Kidney (tissue), 13 donors: ENCODE measurements at regions not wholly inside any gene's neighbourhood (a gene's known extent, or its start where the extent isn't known, plus 50 kb on each side); places are given as distances from the start of the nearest gene placed in this dataset.

Source experiments
- DNase-seq, 5 donors: peaks; one replicate each; pipeline ENCODE4 v3.0.0-alpha.2; 2013 to 2020
- FAIRE-seq: peaks from 2 replicates; lab custom pipeline; 2012; peaks lifted over from hg19 to GRCh38; lab: Jason Lieb, UNC
- H3K27ac ChIP-seq, 2 donors: one replicate each; pipeline ENCODE4 v1.7.0; 2013; ENCODE audit warnings: low read depth in 2 of 2, low read length in 2 of 2, inconsistent platforms in 1 of 2
- H3K27me3 ChIP-seq: one replicate; pipeline ENCODE4 v1.7.1; 2013; ENCODE audit warnings: low read length, inconsistent platforms; ENCODE audit not compliant: control insufficient read depth, insufficient read depth
- H3K36me3 ChIP-seq, 3 donors: one replicate each; pipeline versions ENCODE4 v1.7.0 to v1.7.1; 2013; ENCODE audit warnings: low read length in 3 of 3, control low read depth in 1 of 3, inconsistent platforms in 1 of 3; ENCODE audit not compliant: insufficient read depth in 3 of 3, control insufficient read depth in 2 of 3
- H3K4me1 ChIP-seq, 3 donors: one replicate each; pipeline versions ENCODE4 v1.7.0 to v1.7.1; 2013; ENCODE audit warnings: low read length in 3 of 3, inconsistent platforms in 1 of 3, low read depth in 1 of 3; ENCODE audit not compliant: control insufficient read depth in 2 of 3, insufficient read depth in 2 of 3
- H3K4me3 ChIP-seq, 3 donors: one replicate each; pipeline versions ENCODE4 v1.7.0 to v1.8.1; 2013; ENCODE audit warnings: low read length in 3 of 3, control low read depth in 1 of 3, inconsistent platforms in 1 of 3
- H3K9ac ChIP-seq, 3 donors: one replicate each; pipeline versions ENCODE4 v1.7.0 to v1.7.1; 2013; ENCODE audit warnings: low read length in 3 of 3, control low read depth in 1 of 3, inconsistent platforms in 1 of 3
- H3K9me3 ChIP-seq, 3 donors: one replicate each; pipeline versions ENCODE4 v1.7.0 to v1.7.1; 2013; ENCODE audit warnings: low read length in 3 of 3, control low read depth in 1 of 3, inconsistent platforms in 1 of 3; ENCODE audit not compliant: control insufficient read depth in 2 of 3, insufficient read depth in 1 of 3
- CTCF ChIP-seq: IDR thresholded peaks from 3 replicates; pipeline ENCODE4 v1.5.1; 2012; ENCODE audit warnings: mild to moderate bottlenecking, moderate library complexity, borderline replicate concordance; ENCODE audit not compliant: insufficient read depth; ENCODE audit errors: extremely low read depth
- intact Hi-C: fragments of 100-400 bp; cut with DNase I; formaldehyde crosslinking; loops from one replicate; pipeline ENCODE4 v1.11.1; 2022
- donor health status: control.
- donor health status: control.
- donor health status: control.
- donor health status: control.
- donor health status: control.
- donor health status: DM: yes; HTN: yes; CAD: no.
- donor health status: Normal renal cell carcinoma (clear cell type).

DNA sequence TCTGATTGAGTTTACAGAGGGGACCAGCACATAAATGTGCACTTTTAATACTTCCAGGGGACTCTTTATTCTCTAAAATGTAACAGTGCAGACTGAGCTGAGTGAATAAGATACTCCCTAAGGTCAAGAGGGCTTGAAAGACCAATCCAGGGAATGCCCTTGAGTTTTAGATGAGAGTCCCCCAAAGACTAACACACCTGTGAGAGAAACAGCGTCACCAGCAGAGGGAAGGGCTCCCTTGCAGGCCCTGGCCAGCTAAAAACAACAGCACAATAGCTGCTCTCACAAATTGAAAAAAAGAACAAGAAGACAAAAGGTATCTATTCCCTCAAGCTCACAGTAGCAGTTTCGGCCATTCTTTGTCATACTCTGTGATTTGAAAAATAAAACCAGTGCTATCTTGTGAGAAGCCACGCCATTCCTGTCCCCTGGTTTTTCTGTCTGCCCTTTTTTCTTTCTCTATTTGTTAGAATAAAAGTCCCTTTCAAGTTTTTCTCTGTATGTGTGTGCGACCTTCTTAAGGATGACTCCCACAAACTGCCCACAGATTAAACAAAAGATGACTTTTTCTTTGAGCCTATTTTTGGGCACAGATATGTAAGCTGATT lies 230.4 kb upstream of the BMPER start:
- Histone ChIP-seq H3K36me3 (no peaks in the 10 kb centered on the region), H3K9ac (no peak overlapping the region), H3K4me3 (no peak overlapping the region), H3K27me3 (no peaks in the 10 kb centered on the region), H3K27ac (no peak overlapping the region), H3K9me3 (no peaks in the 10 kb centered on the region), H3K4me1 (peaks cover 0 to 4% (median 0%) of the 10 kb centered on the region in 3 donors)
- intact Hi-C loops = no loop called here
- DNase-seq = no peak
- no peak for FAIRE-seq
- no peak for TF ChIP-seq CTCF

- Histone ChIP-seq H3K4me3 (no peak overlapping the region), H3K9me3 (no peaks in the 10 kb centered on the region), H3K27ac (no peak overlapping the region), H3K4me1 (no peaks in the 10 kb centered on the region), H3K27me3 (no peaks in the 10 kb centered on the region), H3K9ac (no peak overlapping the region), H3K36me3 (no peaks in the 10 kb centered on the region)
- no peak for TF ChIP-seq CTCF
- no peak for DNase-seq
- intact Hi-C loops = no loop called here
- FAIRE-seq = no peak
These were observed 227.8 kb upstream of the BMPER start for GRCh38 chr7:33677556-33677955.

- DNase-seq = no peak
- intact Hi-C loops = no loop called here
- no peak for FAIRE-seq
- Histone ChIP-seq H3K9ac (no peak overlapping the region), H3K27me3 (no peaks in the 10 kb centered on the region), H3K4me3 (no peak overlapping the region), H3K9me3 (no peaks in the 10 kb centered on the region), H3K4me1 (no peaks in the 10 kb centered on the region), H3K27ac (no peak overlapping the region), H3K36me3 (no peaks in the 10 kb centered on the region)
- no peak for TF ChIP-seq CTCF
These were observed 226.6 kb upstream of the BMPER start for GRCh38 chr7:33678569-33679335.
